ENCODE measurements at regions not wholly inside any gene's neighbourhood (a gene's known extent, or its start where the extent isn't known, plus 50 kb on each side); places are given as distances from the start of the nearest gene placed in this dataset.

DNA sequence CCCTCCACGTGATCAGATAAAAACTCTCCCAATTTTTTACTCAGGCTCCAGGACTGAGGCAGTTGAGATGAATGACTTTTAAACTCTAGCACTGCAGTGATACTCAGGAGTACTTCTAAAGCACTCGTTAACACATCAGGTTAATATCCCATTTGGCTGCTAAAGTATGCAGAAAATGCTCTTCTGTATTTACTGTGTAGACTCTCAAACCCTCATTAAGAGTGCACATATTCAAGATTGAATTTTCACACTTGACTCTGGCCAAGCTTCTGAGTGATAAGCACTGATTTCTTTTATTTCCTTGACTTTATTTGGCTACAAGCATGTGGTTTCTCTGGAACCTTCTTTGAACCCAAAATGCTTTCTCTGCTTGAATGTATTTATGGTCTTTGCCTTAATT lies 392.3 kb upstream of the NECTIN3 start:
- TF ChIP-seq POLR2A (IDR thresholded peaks at IDR 0.05) = no peak
- TF ChIP-seq, protein P1, sequence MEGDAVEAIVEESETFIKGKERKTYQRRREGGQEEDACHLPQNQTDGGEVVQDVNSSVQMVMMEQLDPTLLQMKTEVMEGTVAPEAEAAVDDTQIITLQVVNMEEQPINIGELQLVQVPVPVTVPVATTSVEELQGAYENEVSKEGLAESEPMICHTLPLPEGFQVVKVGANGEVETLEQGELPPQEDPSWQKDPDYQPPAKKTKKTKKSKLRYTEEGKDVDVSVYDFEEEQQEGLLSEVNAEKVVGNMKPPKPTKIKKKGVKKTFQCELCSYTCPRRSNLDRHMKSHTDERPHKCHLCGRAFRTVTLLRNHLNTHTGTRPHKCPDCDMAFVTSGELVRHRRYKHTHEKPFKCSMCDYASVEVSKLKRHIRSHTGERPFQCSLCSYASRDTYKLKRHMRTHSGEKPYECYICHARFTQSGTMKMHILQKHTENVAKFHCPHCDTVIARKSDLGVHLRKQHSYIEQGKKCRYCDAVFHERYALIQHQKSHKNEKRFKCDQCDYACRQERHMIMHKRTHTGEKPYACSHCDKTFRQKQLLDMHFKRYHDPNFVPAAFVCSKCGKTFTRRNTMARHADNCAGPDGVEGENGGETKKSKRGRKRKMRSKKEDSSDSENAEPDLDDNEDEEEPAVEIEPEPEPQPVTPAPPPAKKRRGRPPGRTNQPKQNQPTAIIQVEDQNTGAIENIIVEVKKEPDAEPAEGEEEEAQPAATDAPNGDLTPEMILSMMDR (IDR thresholded peaks at IDR 0.05) = no peak

All from Peyer's patch (tissue), 4 donors.